ENCODE measurements at regions not wholly inside any gene's neighbourhood (a gene's known extent, or its start where the extent isn't known, plus 50 kb on each side); places are given as distances from the start of the nearest gene placed in this dataset.

- TF ChIP-seq POLR2AphosphoS5 (IDR thresholded peaks at IDR 0.05), result no peak
- no peak for TF ChIP-seq POLR2A (IDR thresholded peaks at IDR 0.05)
- TF ChIP-seq CTCF (IDR thresholded peaks at IDR 0.05), result no peak
Measured at GRCh38 chr6:100274147-100274546, 190.6 kb downstream of the SIM1 start.

Data from prostate gland (tissue), 2 donors.